HFFc6 (cell line): ENCODE measurements at regions not wholly inside any gene's neighbourhood (a gene's known extent, or its start where the extent isn't known, plus 50 kb on each side); places are given as distances from the start of the nearest gene placed in this dataset.

Experiments
- DNase-seq: peaks from one replicate; pipeline ENCODE4 v3.0.0-alpha.2; 2018
- H3K27ac Mint-ChIP-seq: 2 replicates; pipeline ENCODE4 v1.8.0; 2020; ENCODE audit warnings: mild to moderate bottlenecking, mixed read lengths
- H3K27me3 Mint-ChIP-seq: 2 replicates; pipeline ENCODE4 v1.8.0; 2021; ENCODE audit warnings: mild to moderate bottlenecking, moderate library complexity, mixed read lengths; ENCODE audit not compliant: insufficient read depth
- H3K36me3 Mint-ChIP-seq: 2 replicates; pipeline ENCODE4 v1.8.0; 2021; ENCODE audit warnings: low read depth, mixed read lengths
- H3K4me1 Mint-ChIP-seq: 2 replicates; pipeline ENCODE4 v1.8.0; 2020; ENCODE audit warnings: low read depth, mixed read lengths
- H3K4me3 Mint-ChIP-seq: 2 replicates; pipeline ENCODE4 v1.8.0; 2020; ENCODE audit warnings: mild to moderate bottlenecking, moderate library complexity, mixed read lengths
- H3K9me3 Mint-ChIP-seq: 2 replicates; pipeline ENCODE4 v1.8.0; 2020; ENCODE audit warnings: mild to moderate bottlenecking, mixed read lengths
- CTCF ChIP-seq: fragments of 200-600 bp; sonication (generic); IDR thresholded peaks from 2 replicates; pipeline ENCODE4 v1.5.0; 2021; ENCODE audit warnings: antibody characterized with exemption, mild to moderate bottlenecking

- TF ChIP-seq CTCF = no peak
- H3K4me3 Mint-ChIP-seq = no peak overlapping the region
- H3K27me3 Mint-ChIP-seq = peaks cover 1% of the 10 kb centered on the region; the same call in 1 of the 2 replicates
- DNase-seq = no peak
- peaks cover 67% of the 10 kb centered on the region for H3K9me3 Mint-ChIP-seq
- no peak overlapping the region for H3K27ac Mint-ChIP-seq
- H3K36me3 Mint-ChIP-seq = no peaks in the 10 kb centered on the region; the same call in 1 of the 2 replicates
- H3K4me1 Mint-ChIP-seq = no peaks in the 10 kb centered on the region
Measured at GRCh38 chr2:5039241-5039975, 652.8 kb upstream of the SOX11 start.

GRCh38 chr2:5040571-5040970 is 651.6 kb upstream of the SOX11 start:
- peaks cover 1% of the 10 kb centered on the region; the same call in 1 of the 2 replicates for H3K27me3 Mint-ChIP-seq

GRCh38 chr2:5041501-5041900 is 650.7 kb upstream of the SOX11 start:
- Mint-ChIP-seq H3K4me3 (no peak overlapping the region), H3K27me3 (peaks cover 1% of the 10 kb centered on the region; the same call in 1 of the 2 replicates), H3K36me3 (no peaks in the 10 kb centered on the region; the same call in 1 of the 2 replicates), H3K9me3 (peaks cover 60% of the 10 kb centered on the region), H3K27ac (no peak overlapping the region), H3K4me1 (no peaks in the 10 kb centered on the region)
- no peak for TF ChIP-seq CTCF
- DNase-seq = no peak

More at GRCh38 chr2:5040571-5040970, 651.6 kb upstream of the SOX11 start:
- H3K4me3 Mint-ChIP-seq = no peak overlapping the region
- DNase-seq = no peak
- H3K4me1 Mint-ChIP-seq = no peaks in the 10 kb centered on the region
- H3K27ac Mint-ChIP-seq = no peak overlapping the region
- no peaks in the 10 kb centered on the region; the same call in 1 of the 2 replicates for H3K36me3 Mint-ChIP-seq
- peaks cover 65% of the 10 kb centered on the region for H3K9me3 Mint-ChIP-seq
- TF ChIP-seq CTCF = no peak

- H3K36me3 Mint-ChIP-seq = no peaks in the 10 kb centered on the region
- peaks cover 59% of the 10 kb centered on the region for H3K9me3 Mint-ChIP-seq
- peaks cover 1% of the 10 kb centered on the region; the same call in 1 of the 2 replicates for H3K27me3 Mint-ChIP-seq
- no peak overlapping the region for H3K27ac Mint-ChIP-seq
- no peaks in the 10 kb centered on the region for H3K4me1 Mint-ChIP-seq
- no peak for DNase-seq
- no peak overlapping the region for H3K4me3 Mint-ChIP-seq
- no peak for TF ChIP-seq CTCF
Measured at GRCh38 chr2:5042666-5043440, 649.3 kb upstream of the SOX11 start.

- no peak for DNase-seq
- H3K27me3 Mint-ChIP-seq = no peaks in the 10 kb centered on the region
- no peak overlapping the region for H3K4me3 Mint-ChIP-seq
- no peak for TF ChIP-seq CTCF
- H3K9me3 Mint-ChIP-seq = peaks cover 29% of the 10 kb centered on the region
- no peaks in the 10 kb centered on the region for H3K4me1 Mint-ChIP-seq
- no peak overlapping the region for H3K27ac Mint-ChIP-seq
- H3K36me3 Mint-ChIP-seq = no peaks in the 10 kb centered on the region; the same call in 1 of the 2 replicates
Measured at GRCh38 chr2:5051300-5051699, 640.9 kb upstream of the SOX11 start.
